ENCODE measurements at regions not wholly inside any gene's neighbourhood (a gene's known extent, or its start where the extent isn't known, plus 50 kb on each side); places are given as distances from the start of the nearest gene placed in this dataset.
"Not testable (repeated sequence)": the region's sequence is repeated elsewhere in the genome, so short reads cannot be mapped to it uniquely, and the experiment has no call there.

GRCh38 chr21:32831779-32832178 is 60.2 kb upstream of the PAXBP1 start:
- TF ChIP-seq CTCF (IDR thresholded peaks at IDR 0.05; ENCODE audit: low read length); EZH2 (IDR thresholded peaks at IDR 0.05; ENCODE audit: borderline replicate concordance, low read length): not testable (repeated sequence)

All from OCI-LY1 (cell line).